Gastroesophageal sphincter (tissue), 3 donors: ENCODE measurements at regions not wholly inside any gene's neighbourhood (a gene's known extent, or its start where the extent isn't known, plus 50 kb on each side); places are given as distances from the start of the nearest gene placed in this dataset.
"Not testable (repeated sequence)": the region's sequence is repeated elsewhere in the genome, so short reads cannot be mapped to it uniquely, and the experiment has no call there.

ENCODE experiments used
- CTCF ChIP-seq, 4 experiments: fragments of 200-600 bp in 2 of 4; fragments of 450-650 bp in 2 of 4; sonication (generic) in 1 of 4; IDR thresholded peaks; one replicate each; pipeline ENCODE4 v1.5.1; 2017 to 2019; ENCODE audit warnings: antibody characterized with exemption in 4 of 4, mild to moderate bottlenecking in 2 of 4, moderate library complexity in 2 of 4
- POLR2A ChIP-seq, 2 donors: fragments of 450-650 bp; IDR thresholded peaks; one replicate each; pipeline ENCODE4 v1.6.1; 2017; ENCODE audit warnings: antibody characterized with exemption in 2 of 2, mild to moderate bottlenecking in 2 of 2, moderate library complexity in 1 of 2

GRCh38 chr16:29602247-29602625 is 60.8 kb upstream of the SPN start:
- not testable (repeated sequence) for TF ChIP-seq CTCF, POLR2A (IDR thresholded peaks at IDR 0.05)
